Loucy (cell line): ENCODE measurements at regions not wholly inside any gene's neighbourhood (a gene's known extent, or its start where the extent isn't known, plus 50 kb on each side); places are given as distances from the start of the nearest gene placed in this dataset.

Source experiments
- H2AFZ ChIP-seq: fragments of 200-600 bp; sonication (generic); 2 replicates; pipeline ENCODE4 v1.6.0; 2016; ENCODE audit warnings: antibody characterized with exemption, mild to moderate bottlenecking, low read length, moderate library complexity
- H3F3A ChIP-seq: fragments of 200-600 bp; 2 replicates; pipeline ENCODE4 v1.6.0; 2016; ENCODE audit warnings: antibody characterized with exemption, low read depth, mild to moderate bottlenecking
- H3K27me3 ChIP-seq: fragments of 200-600 bp; sonication (generic); 2 replicates; pipeline ENCODE4 v1.6.1; 2014; ENCODE audit warnings: low read length, mild to moderate bottlenecking; ENCODE audit not compliant: insufficient read depth, poor library complexity, severe bottlenecking
- H3K36me3 ChIP-seq: fragments of 200-600 bp; sonication (generic); 2 replicates; pipeline ENCODE4 v1.6.1; 2016; ENCODE audit warnings: low read length; ENCODE audit not compliant: insufficient read depth
- H3K4me1 ChIP-seq: fragments of 200-600 bp; sonication (generic); 2 replicates; pipeline ENCODE4 v1.5.1; 2014; ENCODE audit warnings: low read length, mild to moderate bottlenecking; ENCODE audit not compliant: insufficient read depth, poor library complexity, severe bottlenecking
- H3K4me2 ChIP-seq: fragments of 200-600 bp; sonication (generic); 2 replicates; pipeline ENCODE4 v1.6.0; 2014; ENCODE audit warnings: antibody characterized with exemption, low read length, low read depth, mild to moderate bottlenecking; ENCODE audit not compliant: poor library complexity, severe bottlenecking
- H3K4me3 ChIP-seq: fragments of 200-600 bp; sonication (generic); 2 replicates; pipeline ENCODE4 v1.5.1; 2014; ENCODE audit warnings: low read length, mild to moderate bottlenecking, mixed read lengths; ENCODE audit not compliant: poor library complexity, severe bottlenecking
- H3K79me2 ChIP-seq: fragments of 200-600 bp; sonication (generic); 2 replicates; pipeline ENCODE4 v1.6.1; 2014; ENCODE audit warnings: low read length; ENCODE audit not compliant: insufficient read depth
- H3K9ac ChIP-seq: fragments of 200-600 bp; sonication (generic); 2 replicates; pipeline ENCODE4 v1.6.0; 2014; ENCODE audit warnings: mild to moderate bottlenecking, low read depth, low read length, moderate library complexity; ENCODE audit not compliant: poor library complexity, severe bottlenecking
- H3K9me2 ChIP-seq: fragments of 200-600 bp; sonication (generic); replicated peaks from 2 replicates; pipeline ENCODE4 v1.6.1; 2016; ENCODE audit warnings: low read depth, low read length, mixed read lengths
- H3K9me3 ChIP-seq: fragments of 200-600 bp; sonication (generic); 2 replicates; pipeline ENCODE4 v1.6.1; 2014; ENCODE audit warnings: mild to moderate bottlenecking, antibody characterized with exemption, low read length, low read depth; ENCODE audit not compliant: insufficient read depth
- H4K20me1 ChIP-seq: fragments of 200-600 bp; sonication (generic); 2 replicates; pipeline ENCODE4 v1.6.0; 2014; ENCODE audit warnings: antibody characterized with exemption, low read length, mild to moderate bottlenecking; ENCODE audit not compliant: insufficient read depth, poor library complexity, severe bottlenecking
- EZH2phosphoT487 ChIP-seq: fragments of 200-600 bp; IDR thresholded peaks from 2 replicates; pipeline ENCODE4 v1.6.1; 2018; ENCODE audit warnings: antibody characterized with exemption, mild to moderate bottlenecking, moderate library complexity, borderline replicate concordance
- TF ChIP-seq, protein P1 (sequence below): fragments of 200-600 bp; sonication (generic); conservative IDR thresholded peaks from 2 replicates; pipeline ENCODE4 v1.5.1; 2014; ENCODE audit warnings: mild to moderate bottlenecking, antibody characterized with exemption, low read length

DNA sequence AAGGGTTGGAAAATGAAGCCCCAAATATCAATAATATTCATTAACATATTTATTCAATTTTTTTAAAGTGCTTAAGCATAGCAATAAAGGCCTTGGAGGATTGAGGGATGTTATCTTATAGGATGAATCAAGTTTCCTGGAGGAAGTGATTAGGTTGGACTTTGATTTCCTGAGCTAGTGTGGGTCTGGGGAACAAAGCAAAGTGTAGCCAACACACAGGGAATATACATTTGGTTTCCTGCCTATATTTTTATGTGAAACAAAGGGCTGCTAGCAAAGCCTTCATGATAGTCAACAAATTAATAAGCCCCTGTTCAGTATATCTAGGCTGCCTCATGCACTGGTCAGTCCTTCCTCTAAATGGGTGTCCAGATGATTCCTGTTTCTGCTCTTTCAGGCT, 261.1 kb upstream of the IL12A start:
- no peaks in the 10 kb centered on the region for H4K20me1 ChIP-seq
- H3K36me3 ChIP-seq = no peaks in the 10 kb centered on the region

DNA sequence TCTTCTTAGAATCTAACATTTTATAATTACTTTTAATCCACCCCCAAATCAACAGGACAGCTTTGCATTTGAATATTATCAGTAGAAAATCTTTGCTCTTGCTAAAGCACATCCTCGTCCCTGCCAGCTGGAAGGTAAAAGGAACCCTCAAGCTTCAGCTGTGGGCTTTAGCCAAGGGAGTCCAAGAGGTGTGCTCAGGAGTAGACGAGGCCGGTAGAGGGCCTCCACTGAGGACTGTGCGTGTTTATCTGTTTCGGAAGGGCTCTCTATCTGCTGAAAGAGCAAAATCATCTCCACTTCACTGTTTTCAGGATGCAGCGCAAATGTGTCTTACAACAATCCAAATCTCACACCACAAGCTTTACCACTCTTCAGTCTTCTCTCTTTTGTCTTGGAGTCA, 257.4 kb upstream of the IL12A start:
- H3K4me2 ChIP-seq = no peak overlapping the region
- H3K9ac ChIP-seq = no peak overlapping the region
- H3K9me2 ChIP-seq = no peaks in the 10 kb centered on the region
- no peaks in the 10 kb centered on the region for H3K27me3 ChIP-seq
- TF ChIP-seq, protein P1, sequence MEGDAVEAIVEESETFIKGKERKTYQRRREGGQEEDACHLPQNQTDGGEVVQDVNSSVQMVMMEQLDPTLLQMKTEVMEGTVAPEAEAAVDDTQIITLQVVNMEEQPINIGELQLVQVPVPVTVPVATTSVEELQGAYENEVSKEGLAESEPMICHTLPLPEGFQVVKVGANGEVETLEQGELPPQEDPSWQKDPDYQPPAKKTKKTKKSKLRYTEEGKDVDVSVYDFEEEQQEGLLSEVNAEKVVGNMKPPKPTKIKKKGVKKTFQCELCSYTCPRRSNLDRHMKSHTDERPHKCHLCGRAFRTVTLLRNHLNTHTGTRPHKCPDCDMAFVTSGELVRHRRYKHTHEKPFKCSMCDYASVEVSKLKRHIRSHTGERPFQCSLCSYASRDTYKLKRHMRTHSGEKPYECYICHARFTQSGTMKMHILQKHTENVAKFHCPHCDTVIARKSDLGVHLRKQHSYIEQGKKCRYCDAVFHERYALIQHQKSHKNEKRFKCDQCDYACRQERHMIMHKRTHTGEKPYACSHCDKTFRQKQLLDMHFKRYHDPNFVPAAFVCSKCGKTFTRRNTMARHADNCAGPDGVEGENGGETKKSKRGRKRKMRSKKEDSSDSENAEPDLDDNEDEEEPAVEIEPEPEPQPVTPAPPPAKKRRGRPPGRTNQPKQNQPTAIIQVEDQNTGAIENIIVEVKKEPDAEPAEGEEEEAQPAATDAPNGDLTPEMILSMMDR = no peak
- no peak for TF ChIP-seq EZH2phosphoT487
- H3K79me2 ChIP-seq = no peaks in the 10 kb centered on the region
- H4K20me1 ChIP-seq = no peaks in the 10 kb centered on the region
- no peaks in the 10 kb centered on the region for H3K4me1 ChIP-seq
- H3K36me3 ChIP-seq = no peaks in the 10 kb centered on the region
- H3K4me3 ChIP-seq = no peak overlapping the region
- no peak overlapping the region for H2AFZ ChIP-seq
- H3F3A ChIP-seq = no peaks in the 10 kb centered on the region
- no peaks in the 10 kb centered on the region for H3K9me3 ChIP-seq

More for the DNA sequence above, 261.1 kb upstream of the IL12A start:
- no peaks in the 10 kb centered on the region for H3K27me3 ChIP-seq
- H3K79me2 ChIP-seq = no peaks in the 10 kb centered on the region
- H2AFZ ChIP-seq = no peak overlapping the region
- H3K4me3 ChIP-seq = no peak overlapping the region
- no peaks in the 10 kb centered on the region for H3K4me1 ChIP-seq
- H3K9me3 ChIP-seq = no peaks in the 10 kb centered on the region
- no peaks in the 10 kb centered on the region for H3F3A ChIP-seq
- TF ChIP-seq, protein P1 = no peak
- TF ChIP-seq EZH2phosphoT487 = no peak
- 0 out of 2 replicates have a peak, but pooled peaks cover 6% of the 10 kb centered on the region for H3K9me2 ChIP-seq
- no peak overlapping the region for H3K9ac ChIP-seq
- no peak overlapping the region for H3K4me2 ChIP-seq

DNA sequence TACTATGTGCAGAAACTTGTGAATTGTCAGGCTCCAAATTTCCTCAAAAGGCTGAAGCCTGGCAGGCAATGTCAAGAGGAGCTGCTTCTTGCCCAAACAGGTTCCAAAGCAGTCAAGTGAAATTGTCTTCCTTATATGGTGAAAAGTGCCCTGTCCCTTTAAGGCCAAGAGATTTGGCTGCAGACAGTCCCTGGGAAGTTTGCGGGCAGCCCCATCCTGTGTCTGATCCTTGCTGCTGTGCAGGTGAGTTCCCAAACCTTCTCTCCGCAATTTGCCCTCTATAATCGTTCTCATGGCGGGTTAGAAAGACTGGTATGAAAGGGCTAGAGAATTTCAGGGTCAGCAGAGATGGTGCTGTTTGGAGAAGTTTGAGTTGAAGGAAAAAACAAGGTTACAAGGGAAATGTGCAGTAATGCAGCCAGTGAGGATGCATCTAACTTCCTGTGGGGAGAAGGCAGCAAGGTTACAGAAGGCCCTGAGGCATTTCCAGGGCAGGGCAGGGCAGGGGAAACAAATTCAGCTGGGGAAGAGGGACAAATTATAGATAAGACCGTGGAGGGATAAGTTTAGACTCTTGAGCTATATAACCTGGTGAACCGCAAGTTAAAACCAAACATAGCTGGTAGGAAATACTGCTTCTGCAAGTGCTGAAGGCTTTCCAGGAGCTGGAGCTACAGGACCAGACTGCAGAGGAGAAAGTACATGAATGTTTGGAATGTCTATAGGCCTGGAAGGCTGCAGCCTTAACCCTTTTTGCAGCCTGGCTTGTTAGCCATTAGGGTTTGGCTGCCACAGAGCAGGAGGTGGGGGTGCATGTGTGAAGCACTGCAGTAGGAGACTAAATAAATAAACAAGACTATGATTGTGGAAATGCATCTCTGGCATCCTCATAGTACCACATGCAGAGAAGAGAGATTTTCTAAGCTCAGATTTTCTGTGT, 256.2 kb upstream of the IL12A start:
- Histone ChIP-seq H3F3A (no peaks in the 10 kb centered on the region), H3K4me2 (peak overlapping the region; percentile 13), H3K9me2 (no peaks in the 10 kb centered on the region), H3K79me2 (no peaks in the 10 kb centered on the region), H3K9ac (no peak overlapping the region), H3K9me3 (no peaks in the 10 kb centered on the region), H3K36me3 (no peaks in the 10 kb centered on the region), H3K4me1 (no peaks in the 10 kb centered on the region), H4K20me1 (no peaks in the 10 kb centered on the region), H2AFZ (0 out of 2 replicates have a peak overlapping the region, but pooled peaks have one; percentile 47), H3K4me3 (no peak overlapping the region), H3K27me3 (no peaks in the 10 kb centered on the region)
- TF ChIP-seq EZH2phosphoT487 = no peak
- TF ChIP-seq, protein P1 = no peak
